ENCODE measurements at regions not wholly inside any gene's neighbourhood (a gene's known extent, or its start where the extent isn't known, plus 50 kb on each side); places are given as distances from the start of the nearest gene placed in this dataset.

- no peak overlapping the region for H3K27ac ChIP-seq
- TF ChIP-seq ZFX (IDR thresholded peaks at IDR 0.05; ENCODE audit: borderline replicate concordance) (no peak), CTCF (IDR thresholded peaks at IDR 0.05) (no peak)
Measured at GRCh38 chr3:22730701-22731100, 472.4 kb upstream of the UBE2E2 start.

- TF ChIP-seq CTCF (IDR thresholded peaks at IDR 0.05) (no peak), ZFX (IDR thresholded peaks at IDR 0.05; ENCODE audit: borderline replicate concordance) (no peak)
- H3K27ac ChIP-seq: no peak overlapping the region
Measured at GRCh38 chr3:22731901-22732300, 471.2 kb upstream of the UBE2E2 start.

- TF ChIP-seq ZFX (IDR thresholded peaks at IDR 0.05; ENCODE audit: borderline replicate concordance) (no peak), CTCF (IDR thresholded peaks at IDR 0.05) (no peak)
Measured at GRCh38 chr3:22732641-22733040, 470.5 kb upstream of the UBE2E2 start.

GRCh38 chr3:22734207-22734606 is 468.9 kb upstream of the UBE2E2 start:
- TF ChIP-seq ZFX (IDR thresholded peaks at IDR 0.05; ENCODE audit: borderline replicate concordance) (no peak), CTCF (IDR thresholded peaks at IDR 0.05) (no peak)
- no peak overlapping the region for H3K27ac ChIP-seq

More at GRCh38 chr3:22732641-22733040, 470.5 kb upstream of the UBE2E2 start:
- no peak overlapping the region for H3K27ac ChIP-seq

GRCh38 chr3:22734756-22735155 is 468.4 kb upstream of the UBE2E2 start:
- no peak overlapping the region for H3K27ac ChIP-seq
- TF ChIP-seq CTCF (IDR thresholded peaks at IDR 0.05): no peak
- no peak for TF ChIP-seq ZFX (IDR thresholded peaks at IDR 0.05; ENCODE audit: borderline replicate concordance)

GRCh38 chr3:22735373-22735772 is 467.8 kb upstream of the UBE2E2 start:
- H3K27ac ChIP-seq: no peak overlapping the region
- TF ChIP-seq ZFX (IDR thresholded peaks at IDR 0.05; ENCODE audit: borderline replicate concordance) (no peak), CTCF (IDR thresholded peaks at IDR 0.05) (no peak)

GRCh38 chr3:22743386-22743785 is 459.7 kb upstream of the UBE2E2 start:
- H3K27ac ChIP-seq: peak overlapping the region; percentile 52

GRCh38 chr3:22745321-22745720 is 457.8 kb upstream of the UBE2E2 start:
- no peak overlapping the region for H3K27ac ChIP-seq
- no peak for TF ChIP-seq CTCF (IDR thresholded peaks at IDR 0.05)
- no peak for TF ChIP-seq ZFX (IDR thresholded peaks at IDR 0.05; ENCODE audit: borderline replicate concordance)

Data from 22Rv1 (cell line).